GM18505 (cell line): ENCODE measurements at regions not wholly inside any gene's neighbourhood (a gene's known extent, or its start where the extent isn't known, plus 50 kb on each side); places are given as distances from the start of the nearest gene placed in this dataset.

Source experiments
- ATAC-seq: cut with Tn5 transposase; IDR thresholded peaks from one replicate; pipeline ENCODE4 v1.9.1; 2021; ENCODE audit not compliant: unreplicated experiment
- POLR2A ChIP-seq: IDR thresholded peaks from 4 replicates; pipeline ENCODE4 v1.6.1; 2011; ENCODE audit warnings: borderline replicate concordance; ENCODE audit not compliant: insufficient read depth, insufficient read length; ENCODE audit errors: extremely low read depth

DNA sequence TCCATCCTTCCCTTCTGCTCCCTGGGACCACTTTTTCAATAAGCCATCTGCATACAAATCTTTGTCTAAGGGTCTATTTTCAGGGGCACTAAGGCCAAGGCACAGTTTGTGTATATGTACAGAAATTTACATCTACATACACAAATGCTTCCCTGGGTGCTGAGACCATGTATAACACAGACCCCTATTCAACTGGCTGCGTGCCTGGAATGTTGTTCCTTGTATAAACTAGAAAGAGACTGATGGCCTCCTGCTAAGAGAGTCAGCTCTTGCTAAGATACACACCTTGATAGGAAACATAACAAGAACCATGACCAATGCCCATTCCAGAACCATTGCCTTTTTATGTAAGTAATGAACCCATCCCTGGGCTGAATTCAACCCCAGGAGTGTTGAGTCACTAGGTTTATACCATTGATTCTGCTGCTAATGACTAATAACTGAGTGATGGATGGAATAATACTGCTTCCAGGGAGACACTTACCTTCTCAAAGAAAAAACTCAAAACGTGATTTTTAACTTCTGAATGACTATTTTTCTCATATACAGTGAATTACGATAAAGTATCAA, 290.7 kb downstream of the FGFR2 start:
- TF ChIP-seq POLR2A = no peak
- no peak for ATAC-seq

DNA sequence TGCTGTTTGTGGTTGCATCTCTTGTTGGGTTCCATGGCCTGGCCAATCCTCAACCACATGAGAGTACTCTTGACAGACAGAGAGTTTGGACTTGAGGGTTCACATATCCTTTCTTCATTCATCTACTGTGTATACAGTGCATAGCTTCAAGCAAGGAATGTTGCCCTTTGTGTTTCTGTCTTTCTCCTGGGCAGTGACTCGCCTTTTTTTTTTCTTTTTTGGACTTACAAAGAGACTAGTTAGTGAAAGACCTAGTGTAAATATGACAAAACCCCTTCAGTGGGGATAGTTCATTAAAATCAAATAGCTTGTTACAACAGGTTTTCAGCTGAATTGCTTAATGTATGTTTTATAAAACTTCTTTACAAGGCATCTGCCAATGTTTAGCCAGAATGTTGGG, 290.2 kb downstream of the FGFR2 start:
- no peak for ATAC-seq
- no peak for TF ChIP-seq POLR2A

DNA sequence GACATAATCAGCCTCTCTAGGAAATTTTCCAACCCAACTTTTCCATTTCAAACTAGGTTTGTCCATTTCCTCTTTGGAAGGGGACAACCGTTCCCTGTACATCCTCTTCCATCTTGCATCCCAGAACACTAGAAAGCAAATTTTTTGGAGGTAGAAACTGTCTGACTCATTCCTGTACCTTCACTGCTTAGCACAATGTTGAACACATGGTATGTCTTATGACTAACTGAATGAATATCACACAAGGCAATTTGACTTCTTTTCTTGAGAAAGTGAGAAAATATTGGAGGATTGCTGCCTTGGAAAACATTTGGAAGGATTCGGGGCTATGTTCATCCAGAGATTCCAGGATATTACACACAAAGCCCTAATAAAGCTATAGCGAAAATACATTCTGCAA, 289.1 kb downstream of the FGFR2 start:
- TF ChIP-seq POLR2A = no peak
- ATAC-seq = no peak

DNA sequence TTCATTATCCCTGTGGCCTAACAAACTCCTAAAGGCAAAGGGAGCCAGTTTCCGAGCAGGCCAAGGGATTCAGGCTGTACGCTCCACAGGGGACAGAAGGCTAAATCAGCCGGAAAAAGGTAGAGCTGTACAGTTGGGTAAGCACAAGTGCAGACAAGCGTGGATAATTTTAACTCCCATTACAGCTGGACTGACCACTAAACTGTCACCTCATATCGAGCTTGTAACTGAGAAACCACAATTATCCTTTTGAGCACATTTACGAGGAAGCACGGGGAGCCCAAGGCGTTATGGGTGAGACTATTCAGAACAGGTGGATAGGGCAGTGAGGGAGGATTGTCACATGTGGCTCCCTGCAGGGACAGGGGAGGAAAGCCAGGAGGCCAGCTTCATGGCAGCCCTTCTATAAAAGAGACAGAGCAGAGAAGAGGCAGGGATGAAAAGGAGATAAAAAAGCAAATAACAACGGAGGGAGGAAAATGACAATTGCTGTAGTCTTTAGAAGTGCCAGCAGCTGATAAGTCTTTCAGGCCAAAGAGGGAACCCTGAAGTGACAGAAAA, 288.0 kb downstream of the FGFR2 start:
- no peak for TF ChIP-seq POLR2A
- ATAC-seq = no peak

DNA sequence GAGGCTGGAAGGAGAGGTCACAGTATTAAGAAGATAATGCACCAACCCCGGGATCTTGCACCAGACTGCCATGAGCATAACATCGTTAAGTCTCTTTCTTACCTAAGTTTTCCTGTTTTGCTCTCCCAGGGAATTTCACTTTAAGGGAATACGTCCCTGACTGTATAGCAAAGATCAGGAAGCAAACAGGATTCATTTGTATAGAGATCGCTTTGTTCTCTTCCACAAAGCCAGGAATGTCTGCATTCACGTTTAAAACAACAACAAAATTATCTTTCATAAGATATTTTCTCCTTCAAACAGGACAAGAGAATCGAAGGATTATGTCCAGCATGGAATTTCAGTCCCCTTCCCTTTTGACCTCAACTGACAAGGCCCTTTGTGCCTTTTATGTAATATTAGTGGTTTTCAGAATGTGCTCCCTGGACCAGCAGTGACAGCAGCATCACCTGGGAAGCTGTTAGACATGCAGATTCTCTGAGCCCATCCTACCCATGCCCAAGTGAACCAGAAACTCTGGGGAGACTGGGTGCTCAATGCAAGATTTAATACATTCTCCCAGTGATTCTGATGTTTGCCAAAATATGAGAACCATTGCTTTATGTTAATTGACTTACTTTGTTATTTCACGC, 286.3 kb downstream of the FGFR2 start:
- no peak for ATAC-seq

DNA sequence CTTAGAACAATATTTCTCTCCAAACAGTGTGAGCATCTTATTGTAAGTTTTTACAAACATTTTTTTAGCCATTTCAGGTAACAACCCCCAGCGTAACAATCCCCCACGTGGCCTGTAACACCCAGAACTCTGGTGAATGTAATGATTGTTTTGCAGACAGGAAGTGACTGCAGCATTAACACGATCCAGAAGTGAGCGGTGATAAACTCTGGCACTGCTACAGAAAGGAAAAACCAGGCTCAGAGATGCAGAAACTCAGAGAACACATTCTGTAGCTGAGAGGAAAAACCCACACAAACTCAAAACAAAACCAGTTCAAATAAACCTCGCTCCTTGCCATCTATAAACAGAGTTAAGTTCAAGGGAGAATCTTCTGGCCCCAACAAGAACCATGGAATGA, 285.7 kb downstream of the FGFR2 start:
- ATAC-seq = no peak
- TF ChIP-seq POLR2A = no peak

More for the DNA sequence above, 286.3 kb downstream of the FGFR2 start:
- TF ChIP-seq POLR2A = no peak

DNA sequence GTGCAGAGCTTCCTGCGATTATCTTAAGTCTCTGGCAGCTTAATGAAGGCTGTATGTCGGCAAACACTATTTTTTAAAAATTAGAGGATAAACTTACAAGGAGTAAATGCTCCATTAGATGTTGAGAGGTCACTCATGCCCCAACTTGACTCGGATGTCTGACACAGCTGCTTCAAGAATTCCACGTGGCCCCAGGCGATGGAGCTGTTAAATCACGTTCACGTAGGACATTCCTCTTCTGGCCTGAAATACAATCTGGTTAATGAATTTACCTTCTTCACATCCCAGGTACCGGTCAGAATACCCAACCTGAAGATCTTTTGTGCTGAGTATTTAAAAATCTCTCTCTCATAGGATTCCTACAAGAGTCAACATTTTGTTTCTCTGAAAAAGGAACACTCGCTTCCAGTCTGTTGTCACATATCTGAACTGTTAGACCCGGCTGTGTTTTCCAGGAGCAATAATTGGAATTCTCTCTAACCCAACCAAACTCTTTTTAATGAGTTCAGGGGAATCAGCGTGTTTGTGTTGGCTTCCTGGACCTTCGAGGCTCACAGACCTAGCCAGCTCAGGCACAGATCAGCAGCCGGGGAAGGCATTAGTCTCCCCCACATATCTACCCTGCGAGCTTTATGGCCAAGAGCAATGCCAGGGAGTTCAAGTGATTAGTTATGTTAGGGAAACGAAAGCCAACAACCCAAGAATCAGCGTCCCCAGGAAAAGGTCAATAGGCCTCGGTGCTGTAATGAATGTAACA, 284.9 kb downstream of the FGFR2 start:
- no peak for ATAC-seq
- TF ChIP-seq POLR2A = no peak

DNA sequence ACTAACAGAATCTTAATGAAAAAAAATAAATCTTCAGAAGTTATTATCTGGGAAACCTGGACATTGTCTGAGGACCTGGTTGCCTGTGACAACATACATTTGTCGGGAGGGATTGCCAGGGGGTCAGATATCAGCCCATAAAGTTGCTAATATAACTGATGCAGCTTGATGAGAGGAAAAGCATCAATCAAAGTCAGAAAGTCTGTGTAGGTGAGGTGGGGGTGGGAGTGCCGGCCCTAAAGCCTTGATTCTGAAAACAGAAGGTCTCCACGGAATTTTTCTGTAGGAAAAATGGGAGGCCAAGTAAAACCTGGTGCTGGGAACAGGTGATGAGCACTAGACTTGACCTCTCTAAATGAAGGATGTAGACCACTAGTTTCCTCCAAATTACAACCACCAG, 281.8 kb downstream of the FGFR2 start:
- ATAC-seq = no peak
- no peak for TF ChIP-seq POLR2A

DNA sequence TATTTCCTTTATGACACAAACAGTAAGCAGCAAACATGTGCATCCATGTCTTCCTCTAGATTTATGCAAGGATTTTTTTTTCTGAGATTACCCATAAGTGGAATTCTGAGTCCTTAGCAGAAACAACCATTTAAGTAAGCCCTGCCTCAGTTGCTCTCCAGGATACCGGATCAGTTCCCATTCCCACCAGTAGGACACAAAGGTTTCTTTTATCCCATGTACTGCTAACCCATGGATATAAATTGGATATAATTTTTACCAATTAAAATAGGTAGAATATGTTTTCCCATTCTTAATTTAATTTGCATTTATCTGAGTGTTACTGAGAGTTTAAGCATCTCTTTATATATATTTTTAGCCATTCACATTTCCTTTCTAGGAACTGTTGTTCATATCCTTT, 280.9 kb downstream of the FGFR2 start:
- ATAC-seq = no peak
- no peak for TF ChIP-seq POLR2A

DNA sequence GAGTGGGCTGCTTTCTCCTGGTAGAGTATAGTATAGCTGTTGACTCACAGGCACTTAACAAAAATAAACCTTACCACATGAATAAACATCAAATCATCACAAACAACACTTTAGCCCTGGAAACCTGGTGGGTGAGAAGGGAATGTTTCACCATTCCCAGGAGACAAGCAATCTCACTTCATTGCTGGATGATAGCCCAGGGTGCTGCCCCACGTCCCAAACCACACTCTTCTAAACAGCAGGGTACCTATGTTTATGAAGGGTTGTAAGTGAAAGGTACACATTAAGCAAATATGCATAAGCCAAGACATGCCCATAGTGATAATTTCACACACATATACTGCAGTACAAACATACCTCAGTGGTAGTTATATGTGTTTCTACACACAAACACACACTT, 276.2 kb downstream of the FGFR2 start:
- no peak for ATAC-seq
- TF ChIP-seq POLR2A = no peak

DNA sequence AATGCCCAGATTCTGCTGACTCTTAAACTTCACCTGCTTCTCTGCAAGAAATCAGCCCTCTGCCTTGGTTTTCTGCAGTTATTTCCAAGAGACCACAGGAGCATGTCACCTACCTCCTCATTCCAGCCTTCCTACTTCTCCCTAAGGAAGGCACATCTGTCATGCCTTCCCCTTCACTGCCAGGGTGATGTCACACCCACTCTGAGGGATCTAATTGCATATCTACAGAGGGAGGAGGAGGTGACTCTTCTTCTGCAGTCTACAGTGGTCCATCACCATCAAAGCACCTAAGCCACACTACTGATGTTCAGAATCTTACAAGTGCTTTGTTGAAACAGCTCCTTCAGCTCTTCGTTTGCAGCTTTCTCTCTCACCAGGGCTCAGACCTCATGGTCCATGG, 275.5 kb downstream of the FGFR2 start:
- no peak for TF ChIP-seq POLR2A
- ATAC-seq = no peak

DNA sequence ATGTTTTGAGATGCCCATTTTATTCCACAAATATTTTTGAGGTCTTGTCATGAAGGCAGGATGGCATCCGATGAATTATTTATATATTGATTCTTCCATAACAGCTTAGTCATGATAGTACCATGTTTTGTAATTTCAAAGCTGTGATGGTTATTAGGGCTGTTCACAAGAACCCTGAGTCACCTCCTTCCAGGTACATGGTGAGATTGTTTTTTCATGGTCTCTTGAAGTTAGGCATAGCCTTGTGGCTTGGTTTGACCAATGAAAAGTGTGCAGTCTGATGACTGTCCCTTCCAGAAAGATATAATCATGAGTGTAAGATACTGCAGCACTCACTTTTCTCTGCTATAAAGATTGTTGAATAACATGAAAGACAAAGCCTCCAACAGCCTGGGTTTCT, 274.8 kb downstream of the FGFR2 start:
- no peak for TF ChIP-seq POLR2A
- ATAC-seq = no peak

DNA sequence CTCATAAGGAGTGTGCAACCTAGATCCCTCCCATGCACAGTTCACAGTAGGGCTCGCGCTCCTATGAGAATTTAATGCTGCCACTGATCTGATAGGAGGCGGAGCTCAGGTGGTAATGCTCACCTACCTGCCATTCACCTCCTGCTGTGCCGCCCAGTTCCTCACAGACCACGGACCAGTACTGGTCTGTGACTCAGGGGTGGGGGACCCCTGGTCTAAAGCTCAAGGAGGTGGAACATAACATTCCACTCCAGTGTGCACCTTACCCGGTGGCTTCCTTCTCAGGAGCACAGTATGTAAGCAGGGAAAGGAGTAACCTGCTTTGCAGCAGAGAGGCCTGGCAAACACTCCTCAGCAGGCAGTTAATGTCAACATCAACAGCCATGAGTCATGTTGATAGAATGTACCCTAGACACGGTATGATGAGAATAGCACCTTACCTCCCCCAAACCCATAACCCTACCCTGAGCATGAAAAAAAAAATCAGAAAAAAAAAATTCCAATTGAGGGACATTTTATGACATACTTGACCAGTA, 273.5 kb downstream of the FGFR2 start:
- ATAC-seq = no peak
- TF ChIP-seq POLR2A = no peak
